Sigmoid colon (tissue), 4 donors: ENCODE measurements at regions not wholly inside any gene's neighbourhood (a gene's known extent, or its start where the extent isn't known, plus 50 kb on each side); places are given as distances from the start of the nearest gene placed in this dataset.

Experiments used
- CTCF ChIP-seq, 4 experiments: fragments of 450-650 bp in 3 of 4; fragments of 200-600 bp in 1 of 4; IDR thresholded peaks; one replicate each; pipeline ENCODE4 v1.5.1; 2016 to 2019; ENCODE audit warnings: antibody characterized with exemption in 4 of 4, mild to moderate bottlenecking in 3 of 4, moderate library complexity in 2 of 4
- POLR2AphosphoS5 ChIP-seq, 4 donors: sonication (generic); formaldehyde crosslinking; IDR thresholded peaks; one replicate each; pipeline ENCODE4 v1.6.1; 2017; ENCODE audit warnings: antibody characterized with exemption in 4 of 4

DNA sequence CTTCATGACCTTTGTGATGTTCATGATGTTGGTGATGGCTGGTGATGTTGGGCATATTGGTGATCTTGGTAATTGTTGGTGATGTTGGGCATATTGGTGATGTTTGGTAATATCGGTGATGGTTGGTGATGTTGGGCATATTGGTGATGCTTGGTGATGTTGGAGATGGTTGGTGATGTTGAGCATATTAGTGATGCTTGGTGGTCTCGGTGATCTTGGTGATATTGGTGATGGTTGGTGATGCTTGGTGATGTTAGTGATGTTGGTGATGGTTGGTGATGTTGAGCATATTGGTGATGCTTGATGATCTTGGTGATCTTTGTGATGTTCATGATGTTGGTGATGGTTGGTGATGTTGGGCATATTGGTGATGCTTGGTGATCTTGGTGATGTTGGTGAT is 73.8 kb downstream of the IRX2 start:
- TF ChIP-seq CTCF (IDR thresholded peaks at IDR 0.05) = no peak
- TF ChIP-seq POLR2AphosphoS5 (IDR thresholded peaks at IDR 0.05) = no peak
